ENCODE measurements at regions not wholly inside any gene's neighbourhood (a gene's known extent, or its start where the extent isn't known, plus 50 kb on each side); places are given as distances from the start of the nearest gene placed in this dataset.

- Histone ChIP-seq H2AFZ (ENCODE audit: low read depth, low read length) (no peak overlapping the region), H3K79me2 (ENCODE audit: control insufficient read depth, insufficient read depth, low read length) (no peaks in the 10 kb centered on the region), H3K9me1 (replicated peaks; ENCODE audit: control insufficient read depth, extremely low read depth, insufficient read depth, low read length) (no peaks in the 10 kb centered on the region), H3K4me2 (ENCODE audit: insufficient read depth, low read length) (no peak overlapping the region), H3K4me1 (ENCODE audit: control insufficient read depth, extremely low read depth, insufficient read depth, low read length) (no peaks in the 10 kb centered on the region), H3K9ac (replicated peaks; ENCODE audit: extremely low read depth, insufficient read depth, low read length) (no peak overlapping the region), H3K27ac (ENCODE audit: insufficient read depth, low read depth, low read length) (no peak overlapping the region), H3K36me3 (ENCODE audit: control insufficient read depth in 2 of 2, extremely low read depth in 1 of 2, insufficient read depth in 2 of 2, low read length in 2 of 2) (no peaks in the 10 kb centered on the region), H4K20me1 (replicated peaks; ENCODE audit: control insufficient read depth, extremely low read depth, insufficient read depth, low read length) (no peaks in the 10 kb centered on the region), H3K9me3 (replicated peaks; ENCODE audit: control insufficient read depth, insufficient read depth, low read length) (no peaks in the 10 kb centered on the region), H3K27me3 (ENCODE audit: control insufficient read depth in 2 of 2, insufficient read depth in 2 of 2, low read length in 2 of 2) (no peaks in the 10 kb centered on the region), H3K4me3 (replicated peaks in 1 of 3; ENCODE audit: insufficient read depth in 1 of 3, low read depth in 1 of 3, low read length in 3 of 3) (no peak overlapping the region)
- no peak for TF ChIP-seq MYC (IDR thresholded peaks at IDR 0.05; ENCODE audit: low read depth, low read length)
- no peak for TF ChIP-seq MAX (IDR thresholded peaks at IDR 0.05; ENCODE audit: insufficient read depth, insufficient read length)
- TF ChIP-seq CTCF (IDR thresholded peaks at IDR 0.05; ENCODE audit: extremely low read depth in 1 of 2, insufficient read depth in 1 of 2, low read depth in 1 of 2, low read length in 2 of 2): no peak
- TF ChIP-seq JUN (IDR thresholded peaks at IDR 0.05; ENCODE audit: borderline replicate concordance, insufficient read depth, insufficient read length, low read depth): no peak
- TF ChIP-seq POLR2A (IDR thresholded peaks at IDR 0.05; ENCODE audit: low read depth, low read length): no peak
- TF ChIP-seq EZH2 (IDR thresholded peaks at IDR 0.05; ENCODE audit: borderline replicate concordance, low read depth, low read length, severe bottlenecking): no peak
- BruUV-seq (replicated peaks): no TSS peak
- POLR2A ChIA-PET: no interaction called here
- intact Hi-C loops (cut with micrococcal nuclease) (no loop called here), dilution Hi-C loops (cut with MboI; ENCODE audit: extremely low pct_ligation_motif_present, low sequenced_read_pairs) (no loop called here)
- DNase-seq (ENCODE audit: low read depth, low spot score) (no peak), FAIRE-seq (no peak)
- CTCF ChIA-PET: no interaction called here
Observed at GRCh38 chr9:106065136-106065535, 370.8 kb downstream of the TMEM38B start.

GRCh38 chr9:106065579-106066214 is 371.4 kb downstream of the TMEM38B start:
- Histone ChIP-seq H2AFZ (ENCODE audit: low read depth, low read length) (no peak overlapping the region), H3K27me3 (ENCODE audit: control insufficient read depth in 2 of 2, insufficient read depth in 2 of 2, low read length in 2 of 2) (no peaks in the 10 kb centered on the region), H3K9me3 (replicated peaks; ENCODE audit: control insufficient read depth, insufficient read depth, low read length) (no peaks in the 10 kb centered on the region), H3K9me1 (replicated peaks; ENCODE audit: control insufficient read depth, extremely low read depth, insufficient read depth, low read length) (no peaks in the 10 kb centered on the region), H3K9ac (replicated peaks; ENCODE audit: extremely low read depth, insufficient read depth, low read length) (no peak overlapping the region), H3K4me2 (ENCODE audit: insufficient read depth, low read length) (no peak overlapping the region), H3K27ac (ENCODE audit: insufficient read depth, low read depth, low read length) (no peak overlapping the region), H3K36me3 (ENCODE audit: control insufficient read depth in 2 of 2, extremely low read depth in 1 of 2, insufficient read depth in 2 of 2, low read length in 2 of 2) (no peaks in the 10 kb centered on the region), H3K4me3 (replicated peaks in 1 of 3; ENCODE audit: insufficient read depth in 1 of 3, low read depth in 1 of 3, low read length in 3 of 3) (no peak overlapping the region), H4K20me1 (replicated peaks; ENCODE audit: control insufficient read depth, extremely low read depth, insufficient read depth, low read length) (no peaks in the 10 kb centered on the region), H3K79me2 (ENCODE audit: control insufficient read depth, insufficient read depth, low read length) (no peaks in the 10 kb centered on the region), H3K4me1 (ENCODE audit: control insufficient read depth, extremely low read depth, insufficient read depth, low read length) (no peaks in the 10 kb centered on the region)
- DNase-seq (ENCODE audit: low read depth, low spot score) (no peak), FAIRE-seq (no peak)
- TF ChIP-seq JUN (IDR thresholded peaks at IDR 0.05; ENCODE audit: borderline replicate concordance, insufficient read depth, insufficient read length, low read depth) (no peak), FOS (IDR thresholded peaks at IDR 0.05; ENCODE audit: borderline replicate concordance, insufficient read depth, low read length) (no peak), MYC (IDR thresholded peaks at IDR 0.05; ENCODE audit: low read depth, low read length) (no peak), GATA2 (IDR thresholded peaks at IDR 0.05; ENCODE audit: insufficient read depth, insufficient read length, low read depth, low read length) (no peak), MAX (IDR thresholded peaks at IDR 0.05; ENCODE audit: insufficient read depth, insufficient read length) (no peak), POLR2AphosphoS5 (IDR thresholded peaks at IDR 0.05; ENCODE audit: insufficient read depth, low read depth, low read length) (no peak), CTCF (IDR thresholded peaks at IDR 0.05; ENCODE audit: extremely low read depth in 1 of 2, insufficient read depth in 1 of 2, low read depth in 1 of 2, low read length in 2 of 2) (no peak)
- POLR2A ChIA-PET: no interaction called here
- CTCF ChIA-PET: no interaction called here
- intact Hi-C loops (cut with micrococcal nuclease): no loop called here
- dilution Hi-C loops (cut with MboI; ENCODE audit: extremely low pct_ligation_motif_present, low sequenced_read_pairs): no loop called here
- BruUV-seq (replicated peaks): no TSS peak
